Suppressor macrophage treated with lipopolysaccharide for 4 hours (primary cell): ENCODE measurements at regions not wholly inside any gene's neighbourhood (a gene's known extent, or its start where the extent isn't known, plus 50 kb on each side); places are given as distances from the start of the nearest gene placed in this dataset.

Experiments
- DNase-seq: peaks from one replicate; pipeline ENCODE4 v3.0.0-alpha.2; 2020

DNA sequence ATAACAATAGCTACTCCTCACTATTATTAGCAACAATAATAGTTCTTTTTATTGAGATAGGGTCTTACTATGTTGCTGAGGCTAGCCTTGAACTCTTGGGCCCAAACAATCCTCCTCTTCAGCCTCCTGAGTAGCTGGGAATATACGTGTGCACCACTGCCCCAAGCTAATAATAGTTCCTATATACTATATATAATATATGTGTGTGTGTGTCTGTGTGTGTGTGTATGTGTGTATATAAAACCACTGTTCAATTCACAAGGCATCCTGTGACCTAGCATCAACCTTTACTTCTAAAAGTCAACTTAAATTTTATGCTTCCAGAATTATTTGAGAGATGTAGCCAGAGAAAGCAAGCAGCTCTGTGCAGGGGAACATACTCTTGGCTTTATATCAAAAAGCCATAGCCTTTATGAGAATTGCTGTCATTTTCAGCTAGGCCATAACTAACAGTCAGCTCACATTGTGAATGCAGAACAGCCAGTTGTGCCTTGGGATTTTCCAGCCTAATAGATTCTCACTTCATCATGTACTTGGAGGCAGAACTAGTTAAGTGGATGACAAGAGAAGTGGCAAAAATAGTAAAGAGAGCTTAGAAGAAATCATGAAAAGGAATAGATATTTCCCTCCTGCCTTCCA is 665.5 kb downstream of the NYAP2 start:
- no peak for DNase-seq

DNA sequence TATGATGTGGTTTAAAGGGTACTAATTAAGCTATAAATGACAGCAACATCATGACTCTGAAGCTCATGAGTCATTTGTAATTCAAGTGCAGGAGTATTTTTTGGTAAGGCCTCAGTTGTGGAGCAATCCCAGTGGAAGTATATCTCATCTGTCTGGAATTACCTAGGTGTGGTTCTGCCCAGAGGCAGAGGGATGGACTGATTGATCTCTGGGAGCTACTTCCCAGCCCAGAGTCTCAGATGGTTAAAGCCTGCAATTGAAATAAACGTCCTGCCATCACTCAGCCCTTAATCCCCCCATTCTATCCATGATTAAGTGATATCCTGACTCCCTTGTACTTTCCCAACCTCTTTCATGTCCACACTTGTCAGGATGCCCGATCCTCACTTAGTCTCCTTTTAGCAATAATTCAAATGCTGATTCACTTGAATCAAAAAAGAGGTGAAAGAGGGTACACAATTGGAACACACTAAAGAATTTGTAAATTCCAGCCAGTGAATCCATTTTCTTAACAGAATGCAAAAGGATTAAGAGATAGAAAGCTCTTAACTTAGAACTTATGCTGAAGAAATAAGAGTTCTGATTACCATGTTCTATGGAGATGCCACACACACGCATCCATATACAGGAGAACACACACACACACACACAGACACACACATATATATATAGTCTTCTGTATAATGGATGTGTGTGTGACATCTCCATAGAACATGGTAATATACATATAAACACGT is 664.4 kb downstream of the NYAP2 start:
- no peak for DNase-seq

DNA sequence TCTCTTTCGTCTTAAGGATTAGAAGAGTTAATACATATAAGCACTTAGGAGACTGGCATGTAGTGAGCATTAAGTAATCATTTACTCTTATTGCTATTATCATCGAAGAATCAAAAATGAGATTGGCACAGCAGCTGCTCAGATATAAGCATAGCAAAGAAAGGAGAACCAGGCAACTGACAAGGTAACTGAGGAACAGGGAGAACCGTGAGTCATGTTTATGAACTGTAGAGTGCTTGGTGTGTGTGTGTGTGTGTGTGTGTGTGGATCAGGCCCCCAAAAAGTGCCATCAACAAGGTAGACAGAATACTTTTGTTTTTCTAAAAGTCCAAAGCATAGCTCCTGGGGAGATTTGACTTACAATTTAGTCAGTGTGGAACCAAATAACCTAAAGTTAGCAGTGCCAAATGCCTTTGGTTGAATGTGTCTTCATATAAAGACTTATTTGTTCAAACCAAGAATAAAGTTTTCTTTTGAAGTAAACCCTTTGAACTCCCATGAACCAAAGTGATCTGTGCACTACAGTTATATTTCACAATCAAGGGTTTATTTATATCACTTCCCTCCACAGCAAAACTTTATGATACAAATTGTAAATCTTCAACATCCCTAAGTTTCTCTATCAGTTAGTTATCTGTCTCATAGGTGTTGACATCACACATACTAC is 660.6 kb downstream of the NYAP2 start:
- no peak for DNase-seq

DNA sequence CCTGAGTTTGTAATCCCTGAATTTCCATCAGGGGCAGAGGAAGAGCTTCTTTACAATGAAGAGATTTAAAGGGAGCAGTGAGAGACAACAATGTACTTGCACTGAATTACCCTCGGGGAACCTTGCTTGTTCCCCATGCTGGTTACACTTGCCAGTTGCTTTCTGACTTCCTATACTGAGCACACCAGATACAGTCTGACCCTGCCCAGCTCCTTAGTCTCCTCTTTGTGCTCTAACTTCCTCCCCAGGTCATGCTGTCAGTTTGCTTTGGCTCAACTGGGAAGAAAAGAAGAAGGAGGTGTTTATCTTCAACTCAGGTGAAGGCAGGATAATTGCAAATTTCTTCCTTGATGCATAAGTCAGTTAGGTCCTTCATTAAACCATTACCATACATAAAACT is 658.4 kb downstream of the NYAP2 start:
- no peak for DNase-seq

DNA sequence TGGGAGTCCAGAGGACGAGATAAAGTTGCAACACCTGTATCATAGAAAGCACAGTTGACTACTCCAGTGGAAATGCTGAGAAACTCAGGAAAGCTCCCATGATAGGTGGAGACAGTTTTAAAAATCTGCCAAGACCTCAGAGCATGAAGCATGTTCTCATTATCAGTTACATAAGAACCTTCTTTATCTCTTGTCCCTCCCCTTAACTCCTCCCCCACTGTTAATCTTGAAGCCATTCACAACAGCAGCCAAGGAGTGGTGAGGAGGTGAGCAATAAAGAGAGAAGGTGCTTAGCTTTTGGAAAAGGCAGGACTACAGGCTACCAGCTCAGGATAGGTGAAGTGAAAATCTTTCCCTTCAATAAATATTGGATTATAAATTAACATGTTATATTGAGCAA is 657.9 kb downstream of the NYAP2 start:
- DNase-seq: no peak

DNA sequence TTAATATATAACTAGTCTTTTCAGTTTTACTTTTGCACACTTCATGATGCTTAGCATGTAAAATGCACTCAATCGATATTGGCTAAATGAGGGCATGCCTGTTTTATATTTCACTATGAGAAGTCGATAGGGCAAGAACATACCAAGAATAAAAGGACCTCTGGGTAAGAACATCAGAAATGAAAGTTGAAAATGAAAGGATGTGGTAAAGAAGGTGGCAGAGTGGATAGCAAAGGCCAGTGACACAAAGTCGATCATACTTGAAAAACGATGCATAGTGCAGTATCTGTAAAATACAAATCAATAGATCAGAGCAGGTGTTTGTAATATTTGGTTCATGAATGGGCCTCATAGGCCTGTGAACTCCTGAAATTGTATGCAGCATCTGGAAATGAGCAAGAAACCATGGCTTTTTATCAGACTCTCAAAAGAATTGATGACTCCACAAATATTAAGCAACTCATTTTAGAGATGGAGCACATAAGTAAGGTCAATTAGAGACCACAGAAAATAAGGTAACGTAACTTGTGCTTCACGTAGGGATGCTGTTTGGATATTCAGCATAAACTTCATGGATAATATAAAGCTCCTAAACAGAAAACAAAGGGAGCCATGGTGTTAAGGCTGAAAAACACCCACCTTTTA is 653.4 kb downstream of the NYAP2 start:
- no peak for DNase-seq

DNA sequence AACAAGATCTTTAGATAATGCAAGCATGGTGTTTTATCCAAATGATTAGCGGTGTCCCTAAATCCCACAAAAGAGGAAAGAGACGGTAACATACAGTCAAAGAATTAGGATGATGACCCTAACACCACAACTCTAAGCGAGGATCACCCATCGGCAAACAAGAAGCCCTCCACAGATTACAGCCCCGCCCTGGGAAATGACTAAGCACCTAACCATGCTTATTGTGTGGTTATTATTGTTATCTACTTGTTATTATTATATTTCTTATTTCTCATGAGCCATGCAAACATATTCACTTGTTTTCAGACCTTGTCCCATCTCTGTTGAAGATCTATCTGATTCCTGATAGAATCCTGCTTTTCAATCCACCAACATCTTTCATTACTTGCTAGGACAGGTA is 651.3 kb downstream of the NYAP2 start:
- no peak for DNase-seq

DNA sequence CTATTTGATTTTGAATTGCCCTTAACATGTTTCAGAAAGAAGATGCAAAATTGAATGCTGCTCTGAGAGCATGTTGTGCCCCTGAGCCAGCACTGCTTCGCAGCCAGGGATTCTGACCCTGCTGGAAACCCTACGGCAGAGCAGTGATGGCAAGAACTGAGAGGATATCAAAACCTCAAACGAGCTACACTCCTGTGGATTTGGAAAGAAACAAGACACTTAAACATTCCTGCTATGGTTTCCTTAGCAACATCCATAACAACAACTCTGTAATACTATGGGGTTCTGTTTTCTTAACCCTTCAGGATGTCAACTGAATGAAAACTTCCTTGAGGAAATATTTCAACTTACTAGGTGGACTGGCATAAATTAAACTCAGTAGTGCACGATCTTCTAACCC is 649.1 kb downstream of the NYAP2 start:
- no peak for DNase-seq

DNA sequence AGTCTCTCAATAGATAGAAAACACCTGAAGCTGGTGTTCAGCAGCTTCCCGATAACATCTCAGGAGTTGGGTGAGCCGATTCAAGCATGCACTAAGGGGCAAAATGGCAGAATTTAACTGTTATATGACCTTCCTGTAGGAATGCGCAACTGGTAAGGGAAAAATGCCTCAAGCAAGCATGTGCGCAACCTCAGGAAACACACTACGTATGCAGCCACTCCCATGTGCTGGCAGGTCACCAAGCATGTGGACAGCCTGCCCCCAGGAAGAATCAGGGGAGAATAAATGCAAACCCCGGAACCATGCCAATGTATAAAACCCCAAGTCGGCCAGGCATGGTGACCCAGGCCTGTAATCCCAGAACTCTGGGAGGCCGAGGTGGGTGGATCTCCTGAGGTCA is 645.6 kb downstream of the NYAP2 start:
- DNase-seq: no peak

DNA sequence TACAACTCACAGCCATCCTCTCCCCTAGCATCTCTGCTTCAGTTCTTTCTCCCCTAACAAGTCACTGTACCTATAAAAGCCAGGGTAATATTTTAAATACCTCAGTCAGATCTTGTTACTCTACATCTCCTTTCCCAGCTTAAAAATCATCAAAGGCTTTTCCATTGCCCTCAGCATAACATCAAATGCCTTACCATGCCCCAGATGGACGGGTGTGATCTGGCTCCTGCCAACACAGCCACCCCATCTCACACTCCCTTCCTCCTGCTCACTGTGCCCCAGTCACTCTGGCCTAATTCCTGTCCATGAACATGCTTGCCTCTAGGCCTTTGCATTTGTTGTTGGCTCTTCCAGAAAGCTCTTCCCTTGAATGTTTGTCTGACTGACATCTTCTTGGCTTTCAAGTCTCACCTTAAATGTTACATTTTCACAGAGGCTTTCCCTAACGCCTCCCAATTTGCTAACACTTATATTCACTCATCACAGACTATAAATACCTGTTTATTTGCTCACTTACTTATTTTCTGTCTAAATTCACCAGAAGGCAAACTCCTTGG is 640.9 kb downstream of the NYAP2 start:
- no peak for DNase-seq

DNA sequence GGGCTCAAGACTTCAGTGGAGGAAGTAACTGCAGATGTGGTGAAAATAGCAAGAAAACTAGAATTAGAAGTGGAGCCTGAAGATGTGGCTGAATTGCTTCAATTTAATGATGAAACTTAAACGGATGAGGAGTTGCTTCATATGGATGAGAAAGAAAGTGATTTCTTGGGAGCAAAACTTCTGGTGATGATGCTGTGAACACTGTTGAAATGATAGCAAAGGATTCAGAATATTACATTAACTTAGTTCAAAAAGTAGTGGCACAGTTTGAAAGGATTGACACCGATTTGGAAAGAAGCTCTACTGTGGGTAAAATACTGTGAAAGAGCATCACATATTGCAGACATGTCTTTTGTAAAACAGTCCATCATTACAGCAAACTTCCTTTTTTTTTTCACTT is 638.0 kb downstream of the NYAP2 start:
- no peak for DNase-seq

DNA sequence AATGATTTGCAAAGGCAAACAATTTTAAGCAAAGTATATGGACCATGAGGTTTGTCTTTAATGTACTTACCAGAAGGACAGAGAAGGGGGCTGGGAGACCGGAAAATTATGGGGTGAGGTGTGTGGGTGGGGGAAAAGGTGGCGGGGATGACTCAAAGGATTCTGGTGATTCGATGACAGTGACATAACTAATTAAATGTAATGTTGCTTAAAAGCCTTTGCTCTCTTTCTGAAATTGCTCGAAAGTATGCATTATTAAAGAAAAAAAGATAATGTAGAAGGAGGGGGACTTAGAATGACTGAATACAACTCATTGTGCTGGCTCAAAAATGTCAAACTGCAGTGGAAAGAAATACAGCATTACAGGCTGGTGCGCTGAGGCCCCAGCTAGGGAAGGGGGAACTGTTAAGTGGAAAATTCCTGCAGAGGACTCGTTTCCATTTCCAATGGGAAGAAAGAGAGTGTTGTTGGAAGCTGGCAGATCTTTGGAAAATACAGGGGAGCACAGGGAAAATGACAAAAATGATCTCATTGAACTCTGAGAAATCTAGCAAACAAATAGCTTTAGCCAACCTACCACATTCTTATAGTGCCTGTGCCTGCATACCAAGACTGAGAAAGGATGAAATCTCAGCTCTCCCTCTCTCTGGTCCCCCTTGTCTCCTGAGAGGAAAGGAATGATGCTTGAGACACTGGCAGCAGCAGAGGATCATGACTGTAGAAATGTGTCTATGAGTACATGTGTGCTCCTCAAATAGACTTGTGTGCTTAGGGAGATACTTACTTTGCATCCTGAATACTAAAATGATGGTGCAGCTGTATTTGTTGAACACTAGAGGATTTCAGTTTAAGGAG is 632.4 kb downstream of the NYAP2 start:
- DNase-seq: peak; percentile 33

DNA sequence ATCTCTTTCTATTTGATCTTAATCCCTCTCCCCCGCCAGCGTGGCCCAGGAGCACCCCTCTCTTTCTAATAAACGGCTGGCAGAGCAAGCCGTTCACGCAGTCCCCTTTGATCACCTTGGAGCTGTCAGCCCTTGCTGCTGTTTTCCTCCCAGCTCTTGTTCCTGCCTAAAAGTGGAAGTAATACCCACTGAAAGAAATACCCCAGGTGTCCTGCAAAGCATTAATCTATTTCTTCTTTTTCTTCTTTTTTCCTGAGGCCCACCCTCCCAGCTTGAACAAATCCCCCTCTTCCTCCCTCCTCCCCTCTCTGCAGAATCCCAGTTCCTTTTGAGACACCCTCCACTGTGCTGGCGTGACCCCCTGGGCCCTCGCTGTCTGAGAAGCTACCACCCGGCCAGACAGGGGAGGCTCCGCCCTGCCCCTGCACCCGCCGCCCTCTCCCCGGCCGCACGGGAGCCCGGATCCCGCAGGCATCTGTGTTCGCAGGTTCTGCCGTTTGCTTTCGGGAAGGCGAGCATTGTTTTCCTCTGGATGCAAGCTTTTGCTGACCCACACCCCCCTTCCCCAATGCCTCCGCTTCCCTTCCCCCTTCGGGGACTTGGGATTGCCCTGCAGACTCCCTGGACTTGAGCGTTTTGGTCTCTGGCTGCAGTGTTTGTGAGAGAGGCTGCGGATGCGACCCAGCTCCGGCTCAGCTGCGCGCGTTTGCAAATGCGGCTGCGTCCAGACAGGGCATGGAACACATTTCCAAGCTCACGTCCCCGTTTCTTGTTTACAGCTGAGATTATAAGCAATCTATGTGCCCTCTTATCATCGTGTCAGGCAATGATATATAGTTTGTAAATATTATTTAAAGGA is 631.5 kb downstream of the NYAP2 start:
- DNase-seq: peak; percentile 37

DNA sequence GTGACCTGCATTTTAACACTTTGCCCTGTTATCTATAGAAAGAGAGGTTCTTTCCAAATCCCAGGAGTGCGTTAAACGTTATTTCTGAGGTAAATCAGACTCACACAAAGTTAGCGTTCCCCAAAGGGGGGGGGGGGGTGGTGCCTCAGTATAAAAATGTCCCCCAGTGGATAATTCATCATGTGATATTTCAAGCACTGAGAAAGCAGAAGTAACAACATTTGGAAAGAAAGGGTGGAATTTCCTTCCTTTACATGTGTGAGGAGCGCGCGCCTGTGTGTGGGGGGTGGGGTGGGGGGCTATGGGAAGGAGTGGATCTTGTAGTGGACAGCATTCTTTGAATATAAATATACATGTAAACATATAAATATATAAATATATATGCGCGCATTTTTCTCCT is 630.9 kb downstream of the NYAP2 start:
- no peak for DNase-seq

DNA sequence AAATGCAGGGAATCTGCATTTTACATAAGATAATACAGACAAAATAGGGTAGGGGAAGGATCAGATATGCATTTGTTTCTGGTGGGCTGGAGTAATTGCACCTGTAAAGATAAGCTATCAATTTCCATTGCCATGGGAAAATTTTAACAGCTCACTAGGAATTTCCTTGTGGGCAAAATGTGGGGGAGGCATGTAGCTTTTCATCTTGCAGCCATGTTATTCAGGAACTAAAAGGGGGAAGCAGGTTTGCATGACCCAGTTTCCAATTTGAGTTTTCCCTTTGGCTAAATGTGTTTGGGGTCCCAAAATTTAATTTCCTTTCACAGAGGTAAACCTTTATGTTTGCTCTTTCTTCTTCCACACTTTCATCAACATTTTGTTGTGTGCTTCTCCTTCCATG is 624.4 kb downstream of the NYAP2 start:
- DNase-seq: peak; percentile 18

DNA sequence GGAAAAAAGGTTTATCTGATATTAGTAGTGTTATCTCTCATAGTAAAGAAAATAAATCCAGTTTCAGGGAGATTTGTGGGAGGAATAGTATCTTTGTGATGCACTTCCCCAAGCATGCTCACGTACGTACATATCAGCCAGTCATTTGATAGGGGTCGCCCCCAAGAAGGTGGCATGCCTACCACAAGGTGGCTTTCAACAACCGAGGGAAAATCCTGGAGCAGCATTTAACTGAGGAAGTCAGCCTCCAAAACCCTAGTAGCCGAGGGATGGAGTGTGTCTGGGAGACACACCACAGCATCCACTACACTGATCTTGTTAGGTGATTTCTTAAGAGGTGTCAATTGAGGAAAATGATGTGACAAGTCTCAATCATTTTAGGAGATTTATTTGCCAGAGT is 623.9 kb downstream of the NYAP2 start:
- DNase-seq: no peak

DNA sequence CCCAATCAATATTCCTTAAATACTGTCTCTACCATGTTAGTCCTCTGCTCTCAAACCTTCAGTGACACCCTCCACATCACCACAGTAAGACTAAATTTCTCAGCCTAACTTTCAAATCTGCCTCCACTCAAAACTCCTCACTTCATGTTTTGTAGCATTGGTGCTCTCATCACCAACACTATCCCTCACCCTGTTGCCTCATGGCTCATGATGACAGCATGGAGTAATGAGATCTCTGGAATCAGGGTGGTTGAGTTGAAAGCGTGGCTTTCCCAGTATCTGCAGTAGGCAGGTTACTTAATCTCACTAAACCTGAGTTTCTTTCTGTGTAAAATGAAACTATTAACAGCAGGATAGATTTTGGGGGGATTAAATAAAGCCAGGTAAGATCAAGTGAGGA is 621.4 kb downstream of the NYAP2 start:
- peak; percentile 34 for DNase-seq

DNA sequence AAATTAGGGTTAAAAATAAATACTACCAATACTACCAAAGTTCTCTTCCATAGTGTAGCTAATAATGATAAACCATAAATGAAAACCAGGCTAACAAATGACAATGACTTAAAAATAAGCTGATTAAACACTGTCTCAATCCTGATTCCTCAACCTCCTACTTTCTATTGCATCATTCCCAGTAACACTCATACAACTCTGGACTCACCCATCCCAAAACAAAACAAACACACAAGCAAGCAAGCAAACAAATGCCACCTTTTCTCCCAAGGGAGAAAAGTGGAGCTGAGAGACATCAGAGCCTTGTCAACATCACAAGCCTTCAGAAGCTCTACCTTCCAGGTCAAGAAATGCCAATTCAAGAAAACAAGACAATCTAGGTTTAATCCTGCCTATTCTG is 620.7 kb downstream of the NYAP2 start:
- DNase-seq: peak; percentile 40

DNA sequence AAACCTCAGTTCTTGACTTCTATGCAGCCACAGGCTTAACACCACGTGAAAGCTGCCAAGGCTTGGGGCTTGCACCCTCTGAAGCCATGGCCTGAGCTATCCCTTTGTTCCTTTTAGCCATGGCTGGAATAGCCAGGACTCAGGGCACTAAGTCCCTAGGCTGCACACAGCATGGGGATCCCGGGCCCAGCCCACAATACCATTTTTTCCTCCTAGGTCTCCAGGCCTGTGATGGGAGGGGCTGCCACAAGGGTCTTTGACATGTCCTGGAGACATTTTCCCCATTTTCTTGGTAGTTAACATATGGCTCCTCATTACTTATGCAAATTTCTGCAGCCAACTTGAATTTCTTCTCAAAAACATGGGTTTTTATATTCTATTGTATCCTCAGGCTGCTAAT is 619.1 kb downstream of the NYAP2 start:
- DNase-seq: no peak

DNA sequence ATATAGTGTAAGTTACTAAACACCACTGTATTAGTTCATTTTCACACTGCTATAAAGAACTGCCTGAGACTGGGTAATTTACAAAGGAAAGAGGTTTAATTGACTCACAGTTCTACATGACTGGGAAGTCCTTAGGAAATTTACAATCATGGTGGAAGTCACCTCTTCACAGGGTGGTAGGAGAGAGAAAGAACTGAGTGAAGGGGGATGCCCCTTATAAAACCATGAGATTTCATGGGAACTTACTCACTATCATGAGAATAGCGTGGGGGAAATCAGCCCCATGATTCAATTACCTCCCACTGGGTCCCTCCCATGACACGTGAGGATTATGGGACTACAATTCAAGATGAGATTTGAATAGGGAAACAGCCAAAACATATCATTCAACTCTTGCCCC is 618.0 kb downstream of the NYAP2 start:
- no peak for DNase-seq

DNA sequence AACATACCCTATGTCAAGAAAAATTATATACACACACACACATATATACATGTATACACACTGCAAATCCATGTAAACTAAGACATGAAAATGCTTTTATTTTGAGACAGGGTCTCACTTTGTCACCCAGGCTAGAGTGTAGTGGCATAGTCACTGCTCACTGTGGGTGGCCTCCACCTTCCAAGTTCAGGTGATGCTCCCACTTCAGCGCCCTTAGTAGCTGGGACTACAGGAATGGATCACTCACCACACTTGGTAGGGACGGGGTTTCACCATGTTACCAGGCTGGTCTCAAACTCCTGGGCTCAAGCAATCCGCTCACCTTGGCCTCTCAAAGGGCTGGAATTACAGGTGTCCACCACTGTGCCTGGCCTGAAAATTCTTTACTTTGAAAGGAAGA is 617.6 kb downstream of the NYAP2 start:
- no peak for DNase-seq
